Lower leg skin (tissue), 3 donors: ENCODE measurements at regions not wholly inside any gene's neighbourhood (a gene's known extent, or its start where the extent isn't known, plus 50 kb on each side); places are given as distances from the start of the nearest gene placed in this dataset.

Experiments
- POLR2A ChIP-seq, 2 donors: fragments of 450-650 bp; IDR thresholded peaks; one replicate each; pipeline ENCODE4 v1.6.1; 2016 to 2017; ENCODE audit warnings: antibody characterized with exemption in 2 of 2, mild to moderate bottlenecking in 1 of 2, moderate library complexity in 1 of 2
- TF ChIP-seq, protein P1 (sequence below), 3 donors: fragments of 450-650 bp; IDR thresholded peaks; one replicate each; pipeline ENCODE4 v1.5.1; 2016; ENCODE audit warnings: antibody characterized with exemption in 3 of 3, mild to moderate bottlenecking in 3 of 3, moderate library complexity in 2 of 3

DNA sequence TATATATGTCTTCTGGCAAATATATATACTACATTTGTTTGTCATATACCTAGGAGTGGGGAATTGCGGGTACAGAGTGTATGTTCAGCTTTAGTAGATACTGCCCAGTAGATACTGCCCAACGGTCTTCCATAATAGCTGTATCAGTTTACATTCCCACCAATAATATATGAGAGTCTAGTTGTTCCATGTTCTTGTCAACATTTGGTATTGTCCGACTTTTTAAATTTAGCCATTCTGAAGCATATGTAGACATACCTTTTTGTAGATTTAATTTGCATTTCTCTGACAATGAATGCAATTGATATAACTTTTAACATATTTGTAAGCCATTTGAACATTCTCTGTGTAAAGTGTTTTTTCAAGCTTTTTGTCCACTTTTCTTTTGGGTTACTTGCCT, 99.0 kb upstream of the HIVEP3 start:
- TF ChIP-seq, protein P1, sequence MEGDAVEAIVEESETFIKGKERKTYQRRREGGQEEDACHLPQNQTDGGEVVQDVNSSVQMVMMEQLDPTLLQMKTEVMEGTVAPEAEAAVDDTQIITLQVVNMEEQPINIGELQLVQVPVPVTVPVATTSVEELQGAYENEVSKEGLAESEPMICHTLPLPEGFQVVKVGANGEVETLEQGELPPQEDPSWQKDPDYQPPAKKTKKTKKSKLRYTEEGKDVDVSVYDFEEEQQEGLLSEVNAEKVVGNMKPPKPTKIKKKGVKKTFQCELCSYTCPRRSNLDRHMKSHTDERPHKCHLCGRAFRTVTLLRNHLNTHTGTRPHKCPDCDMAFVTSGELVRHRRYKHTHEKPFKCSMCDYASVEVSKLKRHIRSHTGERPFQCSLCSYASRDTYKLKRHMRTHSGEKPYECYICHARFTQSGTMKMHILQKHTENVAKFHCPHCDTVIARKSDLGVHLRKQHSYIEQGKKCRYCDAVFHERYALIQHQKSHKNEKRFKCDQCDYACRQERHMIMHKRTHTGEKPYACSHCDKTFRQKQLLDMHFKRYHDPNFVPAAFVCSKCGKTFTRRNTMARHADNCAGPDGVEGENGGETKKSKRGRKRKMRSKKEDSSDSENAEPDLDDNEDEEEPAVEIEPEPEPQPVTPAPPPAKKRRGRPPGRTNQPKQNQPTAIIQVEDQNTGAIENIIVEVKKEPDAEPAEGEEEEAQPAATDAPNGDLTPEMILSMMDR (IDR thresholded peaks at IDR 0.05) = no peak
- TF ChIP-seq POLR2A (IDR thresholded peaks at IDR 0.05) = no peak
